T-helper 1 cell treated with Interleukin-12 subunit alpha and Interleukin-12 subunit beta and Interleukin-4 antibody, amounts not matched to agents 30 μg/mL and 1 μg/mL, for 36 hours (primary cell): ENCODE measurements at regions not wholly inside any gene's neighbourhood (a gene's known extent, or its start where the extent isn't known, plus 50 kb on each side); places are given as distances from the start of the nearest gene placed in this dataset.

Experiments used
- H3K27ac Mint-ChIP-seq: one replicate; pipeline ENCODE4 v1.8.0; 2021; ENCODE audit warnings: mild to moderate bottlenecking, mixed read lengths
- H3K27me3 Mint-ChIP-seq: one replicate; pipeline ENCODE4 v1.8.0; 2021; ENCODE audit warnings: low read depth, mixed read lengths
- H3K36me3 Mint-ChIP-seq: one replicate; pipeline ENCODE4 v1.8.0; 2021; ENCODE audit warnings: low read depth, mixed read lengths
- H3K4me1 Mint-ChIP-seq: one replicate; pipeline ENCODE4 v1.8.0; 2021; ENCODE audit warnings: low read depth, mixed read lengths
- H3K4me3 Mint-ChIP-seq: one replicate; pipeline ENCODE4 v1.8.0; 2021; ENCODE audit warnings: mild to moderate bottlenecking, moderate library complexity, mixed read lengths
- H3K9me3 Mint-ChIP-seq: one replicate; pipeline ENCODE4 v1.8.0; 2021; ENCODE audit warnings: mixed read lengths

DNA sequence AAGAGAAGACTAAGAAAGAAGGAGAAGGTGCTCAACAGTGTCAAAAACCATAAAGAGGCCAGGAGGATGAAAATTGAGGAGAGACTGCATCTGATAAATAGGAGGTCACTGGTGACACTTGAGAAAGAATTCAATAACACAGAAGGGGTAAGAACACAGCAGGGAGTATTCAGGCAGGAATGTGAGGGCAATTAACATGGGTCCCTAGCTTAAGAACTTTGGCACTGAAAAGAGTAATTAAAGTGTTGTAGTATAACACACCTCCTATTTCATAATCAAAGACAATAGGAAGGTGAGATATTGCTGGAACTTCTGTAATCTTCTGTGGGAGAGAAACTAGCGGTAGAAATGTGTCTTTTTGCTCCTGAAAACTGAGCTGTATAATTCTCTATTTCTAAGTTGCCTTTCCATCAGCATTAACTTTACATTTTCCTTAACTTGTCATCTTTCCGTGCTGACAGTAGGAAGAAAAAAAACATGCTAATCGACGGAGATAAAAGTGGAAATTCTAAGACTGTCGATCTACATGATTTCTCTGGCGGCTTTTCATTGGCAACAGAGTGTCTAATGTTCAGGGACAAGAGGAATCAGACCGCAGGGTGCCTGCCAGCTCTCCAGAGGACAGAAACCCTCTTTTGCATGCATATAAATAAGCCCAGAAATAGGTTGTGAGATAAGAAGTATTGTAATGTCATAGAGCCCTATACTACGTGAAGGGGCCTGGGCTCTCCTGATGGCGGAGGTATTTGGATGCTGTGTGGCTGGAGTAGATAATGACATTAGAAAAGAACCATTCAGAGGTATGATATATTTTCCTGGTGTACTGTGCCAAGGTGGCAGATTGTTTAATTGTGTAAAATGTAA, 147.9 kb upstream of the GAP43 start:
- no peaks in the 10 kb centered on the region for H3K36me3 Mint-ChIP-seq
- H3K4me3 Mint-ChIP-seq = no peak overlapping the region
- H3K4me1 Mint-ChIP-seq = no peaks in the 10 kb centered on the region
- H3K9me3 Mint-ChIP-seq = no peaks in the 10 kb centered on the region
- no peaks in the 10 kb centered on the region for H3K27me3 Mint-ChIP-seq
- H3K27ac Mint-ChIP-seq = no peak overlapping the region

GRCh38 chr3:115476472-115476871, 146.8 kb upstream of the GAP43 start:
- no peaks in the 10 kb centered on the region for H3K36me3 Mint-ChIP-seq
- H3K27ac Mint-ChIP-seq = no peak overlapping the region
- no peaks in the 10 kb centered on the region for H3K27me3 Mint-ChIP-seq
- no peaks in the 10 kb centered on the region for H3K9me3 Mint-ChIP-seq
- no peak overlapping the region for H3K4me3 Mint-ChIP-seq
- H3K4me1 Mint-ChIP-seq = no peaks in the 10 kb centered on the region

DNA sequence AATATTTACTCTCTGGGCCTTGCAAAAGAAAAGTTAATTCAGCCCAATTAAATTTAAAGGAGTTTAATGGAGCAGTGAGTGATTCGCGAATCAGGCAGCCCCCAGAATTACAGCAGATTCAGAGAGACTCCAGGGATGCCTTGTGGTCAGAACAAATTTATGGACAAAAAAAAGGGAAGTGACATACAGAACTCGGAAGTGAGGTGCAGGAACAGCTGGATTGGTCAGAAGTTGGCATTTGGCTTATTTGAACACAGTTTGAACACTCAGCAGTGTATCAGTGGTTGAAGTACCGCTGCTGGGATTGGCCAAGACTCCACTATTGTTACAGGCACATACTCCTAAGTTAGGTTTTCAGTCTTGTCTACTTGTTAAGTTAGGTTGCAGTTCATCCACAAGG, 145.0 kb upstream of the GAP43 start:
- no peaks in the 10 kb centered on the region for H3K36me3 Mint-ChIP-seq
- no peak overlapping the region for H3K27ac Mint-ChIP-seq
- no peaks in the 10 kb centered on the region for H3K9me3 Mint-ChIP-seq
- H3K4me3 Mint-ChIP-seq = no peak overlapping the region
- H3K27me3 Mint-ChIP-seq = no peaks in the 10 kb centered on the region
- H3K4me1 Mint-ChIP-seq = no peaks in the 10 kb centered on the region

DNA sequence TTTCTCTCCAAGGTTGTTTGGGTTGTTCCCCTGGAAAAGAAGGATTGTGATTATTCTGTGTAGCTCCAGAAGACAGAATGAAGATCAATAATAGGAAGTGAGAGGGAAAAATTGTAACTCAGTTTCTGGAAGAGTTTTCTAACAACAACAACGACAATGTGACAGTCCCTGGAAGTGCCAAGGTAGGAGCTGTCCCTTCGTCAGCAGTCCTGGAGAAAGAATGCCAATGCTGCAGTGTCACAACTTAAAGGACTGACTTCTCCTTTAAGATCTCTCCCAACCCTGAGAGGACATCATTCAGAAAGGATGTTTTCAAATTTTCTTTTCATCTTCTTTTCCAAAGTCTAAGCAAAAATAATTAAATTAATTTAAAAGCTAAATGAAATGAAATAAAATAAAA, 136.4 kb upstream of the GAP43 start:
- no peaks in the 10 kb centered on the region for H3K4me1 Mint-ChIP-seq
- H3K4me3 Mint-ChIP-seq = no peak overlapping the region
- H3K9me3 Mint-ChIP-seq = no peaks in the 10 kb centered on the region
- H3K36me3 Mint-ChIP-seq = no peaks in the 10 kb centered on the region
- H3K27ac Mint-ChIP-seq = no peak overlapping the region
- H3K27me3 Mint-ChIP-seq = no peaks in the 10 kb centered on the region

GRCh38 chr3:115487968-115488367, 135.3 kb upstream of the GAP43 start:
- Mint-ChIP-seq H3K4me1 (no peaks in the 10 kb centered on the region), H3K27ac (no peak overlapping the region), H3K9me3 (no peaks in the 10 kb centered on the region), H3K4me3 (no peak overlapping the region), H3K36me3 (no peaks in the 10 kb centered on the region), H3K27me3 (no peaks in the 10 kb centered on the region)

DNA sequence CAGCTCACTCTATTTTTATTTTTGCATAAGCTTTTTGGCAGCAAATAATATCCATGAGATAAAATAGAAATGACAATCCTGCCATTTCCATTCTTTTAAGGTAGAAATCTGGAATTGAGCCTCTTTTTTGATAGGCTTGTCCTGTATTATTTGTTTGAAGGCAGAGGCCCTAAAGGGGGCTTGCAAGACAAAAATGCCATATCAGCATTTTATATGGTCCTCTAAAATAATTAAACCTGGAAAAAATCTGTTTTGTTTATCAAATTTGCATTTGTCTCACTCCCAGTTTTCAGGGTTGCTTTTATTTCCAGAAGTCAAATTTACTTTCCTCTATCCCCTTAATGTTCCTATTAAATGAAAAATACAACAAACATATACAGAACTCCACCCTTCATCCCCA, 134.9 kb upstream of the GAP43 start:
- no peak overlapping the region for H3K4me3 Mint-ChIP-seq
- H3K27ac Mint-ChIP-seq = no peak overlapping the region
- H3K4me1 Mint-ChIP-seq = no peaks in the 10 kb centered on the region
- no peaks in the 10 kb centered on the region for H3K9me3 Mint-ChIP-seq
- H3K36me3 Mint-ChIP-seq = no peaks in the 10 kb centered on the region
- no peaks in the 10 kb centered on the region for H3K27me3 Mint-ChIP-seq

DNA sequence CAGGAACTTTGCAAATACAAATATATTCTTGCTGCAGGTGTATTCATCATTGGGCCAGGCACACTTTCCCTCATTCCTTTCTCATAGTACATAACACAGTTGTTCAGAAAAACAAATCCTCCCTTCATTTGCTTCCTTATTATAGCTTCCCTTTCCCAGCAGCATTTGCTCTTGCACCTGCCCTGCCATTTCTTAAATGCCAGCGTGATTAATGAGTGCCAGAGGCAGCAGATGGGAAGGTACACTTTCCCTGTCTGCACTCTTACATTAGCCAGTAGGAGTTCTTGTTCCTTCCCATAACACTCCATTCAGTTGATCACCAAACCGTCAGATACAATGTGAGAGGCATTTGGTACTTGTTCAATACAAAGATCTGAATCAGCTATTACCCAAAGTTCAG, 128.5 kb upstream of the GAP43 start:
- H3K27me3 Mint-ChIP-seq = no peaks in the 10 kb centered on the region
- no peak overlapping the region for H3K27ac Mint-ChIP-seq
- H3K9me3 Mint-ChIP-seq = no peaks in the 10 kb centered on the region
- no peaks in the 10 kb centered on the region for H3K36me3 Mint-ChIP-seq
- no peaks in the 10 kb centered on the region for H3K4me1 Mint-ChIP-seq
- H3K4me3 Mint-ChIP-seq = no peak overlapping the region

GRCh38 chr3:115498421-115498820, 124.9 kb upstream of the GAP43 start:
- Mint-ChIP-seq H3K36me3 (no peaks in the 10 kb centered on the region), H3K27ac (no peak overlapping the region), H3K27me3 (peaks cover 5% of the 10 kb centered on the region), H3K4me3 (no peak overlapping the region), H3K9me3 (no peaks in the 10 kb centered on the region), H3K4me1 (no peaks in the 10 kb centered on the region)

GRCh38 chr3:115498898-115499297, 124.4 kb upstream of the GAP43 start:
- no peak overlapping the region for H3K27ac Mint-ChIP-seq
- no peak overlapping the region for H3K4me3 Mint-ChIP-seq
- no peaks in the 10 kb centered on the region for H3K4me1 Mint-ChIP-seq
- peaks cover 5% of the 10 kb centered on the region for H3K27me3 Mint-ChIP-seq
- H3K36me3 Mint-ChIP-seq = no peaks in the 10 kb centered on the region
- H3K9me3 Mint-ChIP-seq = no peaks in the 10 kb centered on the region

- Mint-ChIP-seq H3K36me3 (no peaks in the 10 kb centered on the region), H3K9me3 (no peaks in the 10 kb centered on the region), H3K27me3 (peaks cover 5% of the 10 kb centered on the region), H3K4me1 (no peaks in the 10 kb centered on the region), H3K4me3 (no peak overlapping the region), H3K27ac (no peak overlapping the region)
Observed at GRCh38 chr3:115499666-115500065, 123.6 kb upstream of the GAP43 start.

GRCh38 chr3:115500795-115501194, 122.5 kb upstream of the GAP43 start:
- H3K27ac Mint-ChIP-seq = no peak overlapping the region
- H3K4me3 Mint-ChIP-seq = no peak overlapping the region
- H3K36me3 Mint-ChIP-seq = no peaks in the 10 kb centered on the region
- peaks cover 5% of the 10 kb centered on the region for H3K27me3 Mint-ChIP-seq
- no peaks in the 10 kb centered on the region for H3K9me3 Mint-ChIP-seq
- no peaks in the 10 kb centered on the region for H3K4me1 Mint-ChIP-seq

DNA sequence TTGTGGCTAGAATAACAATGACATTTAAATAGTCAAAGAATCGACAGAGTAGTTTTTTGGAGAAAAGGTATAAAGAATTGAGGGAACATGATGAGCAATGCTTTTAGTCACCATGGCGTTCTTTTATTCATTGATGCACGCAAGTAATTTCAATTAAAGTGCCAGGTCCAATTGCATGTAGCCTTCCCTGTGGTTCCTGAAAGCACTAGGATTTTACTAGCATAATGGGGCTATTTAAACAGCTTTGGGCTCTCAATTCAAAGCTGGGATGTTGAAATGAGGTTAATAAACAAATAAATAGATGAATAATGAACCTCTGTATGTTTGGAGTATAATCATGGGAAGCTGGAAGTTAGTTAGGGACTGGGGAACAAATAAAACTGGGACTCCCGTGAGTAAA, 121.2 kb upstream of the GAP43 start:
- H3K4me1 Mint-ChIP-seq = no peaks in the 10 kb centered on the region
- no peaks in the 10 kb centered on the region for H3K36me3 Mint-ChIP-seq
- H3K9me3 Mint-ChIP-seq = no peaks in the 10 kb centered on the region
- H3K27ac Mint-ChIP-seq = no peak overlapping the region
- peaks cover 5% of the 10 kb centered on the region for H3K27me3 Mint-ChIP-seq
- H3K4me3 Mint-ChIP-seq = no peak overlapping the region

GRCh38 chr3:115503394-115503793, 119.9 kb upstream of the GAP43 start:
- Mint-ChIP-seq H3K27ac (no peak overlapping the region), H3K9me3 (no peaks in the 10 kb centered on the region), H3K4me3 (no peak overlapping the region), H3K4me1 (no peaks in the 10 kb centered on the region), H3K27me3 (peaks cover 5% of the 10 kb centered on the region), H3K36me3 (no peaks in the 10 kb centered on the region)

DNA sequence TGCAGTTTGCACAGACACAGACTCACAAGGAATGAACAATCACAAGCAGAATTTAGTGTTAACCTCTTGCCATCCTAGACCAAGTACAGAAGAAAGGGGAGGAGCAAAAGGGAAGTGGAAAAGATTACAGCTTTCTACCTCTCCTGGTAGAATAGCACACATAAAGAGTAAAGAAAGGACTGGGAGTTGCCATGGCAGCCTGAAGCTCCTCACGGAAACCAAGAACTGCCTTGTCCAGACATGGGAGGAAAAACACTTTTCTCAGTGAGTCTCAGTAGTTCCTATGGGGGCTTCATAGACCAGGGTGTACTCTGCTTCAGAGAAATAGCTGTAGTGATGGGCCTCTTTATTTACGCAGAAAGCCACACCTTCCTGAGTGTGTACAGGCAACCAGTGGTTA, 114.7 kb upstream of the GAP43 start:
- H3K27me3 Mint-ChIP-seq = peaks cover 43% of the 10 kb centered on the region
- H3K36me3 Mint-ChIP-seq = no peaks in the 10 kb centered on the region
- peaks cover 12% of the 10 kb centered on the region for H3K4me1 Mint-ChIP-seq
- H3K4me3 Mint-ChIP-seq = no peak overlapping the region
- H3K9me3 Mint-ChIP-seq = no peaks in the 10 kb centered on the region
- no peak overlapping the region for H3K27ac Mint-ChIP-seq

DNA sequence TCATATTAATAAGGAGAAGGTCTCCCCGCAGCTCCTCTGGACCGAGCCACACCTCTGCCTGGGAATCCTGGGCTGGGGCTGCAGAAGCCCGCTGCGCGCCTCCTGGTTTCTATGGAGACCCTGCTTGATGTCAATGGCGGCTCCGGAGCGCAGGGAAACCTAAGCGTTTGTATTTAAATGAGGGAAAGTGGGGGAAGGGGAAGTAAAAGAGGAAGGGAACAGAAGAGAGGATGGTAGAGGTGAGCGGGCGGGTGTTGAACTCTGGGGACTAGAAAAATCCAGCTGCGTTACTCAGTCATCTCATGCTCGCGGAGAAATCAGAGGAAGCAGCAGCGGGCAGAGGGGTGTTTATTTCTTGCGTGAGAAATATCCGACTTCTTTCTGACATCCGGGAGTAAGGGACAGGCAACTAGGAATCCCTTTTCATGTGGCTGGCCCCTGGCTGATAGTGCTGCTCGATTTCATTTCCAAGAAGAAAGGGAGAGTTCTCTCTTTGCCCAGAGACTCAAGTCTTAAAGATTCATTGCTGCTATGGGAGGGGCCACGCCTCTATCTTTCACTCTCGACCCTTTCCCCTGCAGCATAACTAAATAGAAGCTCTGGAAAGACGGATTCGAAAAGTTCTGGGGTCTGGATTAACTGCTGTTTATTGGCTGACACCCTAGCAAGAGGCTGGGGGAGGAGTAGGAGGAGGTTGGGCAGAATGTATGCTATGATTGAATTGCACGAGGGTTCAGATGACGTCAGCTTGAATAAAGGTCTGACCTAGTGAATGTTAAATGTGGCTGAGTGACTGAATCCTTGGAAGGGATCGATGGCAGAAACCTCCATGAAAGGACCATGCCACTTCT, 110.5 kb upstream of the GAP43 start:
- Mint-ChIP-seq H3K4me3 (peak overlapping the region; percentile 80), H3K9me3 (no peaks in the 10 kb centered on the region), H3K4me1 (peaks cover 13% of the 10 kb centered on the region), H3K36me3 (no peaks in the 10 kb centered on the region), H3K27ac (no peak overlapping the region), H3K27me3 (peaks cover 45% of the 10 kb centered on the region)
